NT2/D1 (cell line): ENCODE measurements at regions not wholly inside any gene's neighbourhood (a gene's known extent, or its start where the extent isn't known, plus 50 kb on each side); places are given as distances from the start of the nearest gene placed in this dataset.

Experiments
- DNase-seq: peaks from one replicate; pipeline ENCODE4 v3.0.0-alpha.2; 2011; ENCODE audit warnings: low read depth, low spot score
- H3K27me3 ChIP-seq: 2 replicates; pipeline ENCODE4 v1.6.0; 2011; ENCODE audit warnings: mild to moderate bottlenecking; ENCODE audit not compliant: insufficient read length, insufficient read depth
- H3K36me3 ChIP-seq: 2 replicates; pipeline ENCODE4 v1.6.1; 2011; ENCODE audit warnings: mild to moderate bottlenecking, low read length, mixed read lengths; ENCODE audit not compliant: insufficient read depth, insufficient read length
- H3K4me1 ChIP-seq: 2 replicates; pipeline ENCODE4 v1.5.1; 2011; ENCODE audit not compliant: insufficient read depth, insufficient read length
- H3K4me3 ChIP-seq: 2 replicates; pipeline ENCODE4 v1.5.1; 2011; ENCODE audit warnings: low read depth; ENCODE audit not compliant: insufficient read length
- H3K9ac ChIP-seq: 2 replicates; pipeline ENCODE4 v1.6.0; 2011; ENCODE audit warnings: low read depth; ENCODE audit not compliant: insufficient read length
- H3K9me3 ChIP-seq: 2 replicates; pipeline ENCODE4 v1.5.1; 2011; ENCODE audit warnings: mild to moderate bottlenecking, low read length; ENCODE audit not compliant: insufficient read depth
- SUZ12 ChIP-seq: IDR thresholded peaks from 2 replicates; pipeline ENCODE4 v1.6.1; 2011; ENCODE audit not compliant: insufficient read length, insufficient read depth; ENCODE audit errors: extremely low read depth
- YY1 ChIP-seq: IDR thresholded peaks from 2 replicates; pipeline ENCODE4 v1.6.1; 2011; ENCODE audit not compliant: insufficient read length, insufficient read depth
- ZNF274 ChIP-seq: IDR thresholded peaks from 2 replicates; pipeline ENCODE4 v1.6.1; 2011; ENCODE audit warnings: mild to moderate bottlenecking, low read depth, low read length

DNA sequence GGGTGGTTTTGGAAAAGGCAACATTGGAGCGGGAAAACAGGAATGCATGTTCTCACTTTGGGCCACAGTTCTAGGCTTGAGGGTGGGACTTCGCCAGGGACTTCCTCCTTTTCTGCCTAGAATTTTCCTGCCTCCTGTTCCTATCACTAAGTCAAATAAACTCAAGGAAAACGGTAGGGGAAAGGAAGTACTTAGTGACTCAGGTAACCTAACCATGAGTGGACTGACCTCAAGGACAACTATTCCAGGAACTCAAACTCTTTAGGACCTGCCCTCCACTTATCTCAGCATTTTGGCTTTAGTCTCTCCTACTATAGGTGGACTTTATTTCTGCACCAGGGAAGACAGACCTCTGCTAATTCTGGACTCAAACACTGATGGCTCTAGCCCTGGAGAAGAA lies 281.7 kb downstream of the ZNF674 start:
- Histone ChIP-seq H3K36me3 (no peaks in the 10 kb centered on the region), H3K27me3 (no peaks in the 10 kb centered on the region), H3K9me3 (peaks cover 9% of the 10 kb centered on the region; the same call in 1 of the 2 replicates), H3K4me1 (peaks cover 4% of the 10 kb centered on the region), H3K9ac (no peak overlapping the region), H3K4me3 (no peak overlapping the region)
- TF ChIP-seq YY1 (no peak), ZNF274 (no peak), SUZ12 (no peak)
- no peak for DNase-seq

- H3K9ac ChIP-seq = no peak overlapping the region
- TF ChIP-seq YY1 (no peak), ZNF274 (no peak), SUZ12 (no peak)
- no peaks in the 10 kb centered on the region for H3K36me3 ChIP-seq
- no peak for DNase-seq
- H3K4me1 ChIP-seq = peaks cover 4% of the 10 kb centered on the region
- H3K27me3 ChIP-seq = no peaks in the 10 kb centered on the region
- no peak overlapping the region for H3K4me3 ChIP-seq
- H3K9me3 ChIP-seq = peaks cover 9% of the 10 kb centered on the region; the same call in 1 of the 2 replicates
Measured at GRCh38 chrX:46262304-46262703, 282.9 kb downstream of the ZNF674 start.

- H3K27me3 ChIP-seq = no peaks in the 10 kb centered on the region
- peak; percentile 27 for DNase-seq
- no peak overlapping the region for H3K9ac ChIP-seq
Measured at GRCh38 chrX:46260499-46260898, 284.7 kb downstream of the ZNF674 start.

GRCh38 chrX:46258356-46258755 lies 286.9 kb downstream of the ZNF674 start:
- Histone ChIP-seq H3K27me3 (no peaks in the 10 kb centered on the region), H3K36me3 (no peaks in the 10 kb centered on the region), H3K4me3 (no peak overlapping the region), H3K9me3 (peaks cover 9% of the 10 kb centered on the region; the same call in 1 of the 2 replicates), H3K4me1 (peaks cover 4% of the 10 kb centered on the region), H3K9ac (no peak overlapping the region)
- TF ChIP-seq SUZ12 = no peak
- no peak for TF ChIP-seq ZNF274
- DNase-seq = no peak

More at GRCh38 chrX:46260499-46260898, 284.7 kb downstream of the ZNF674 start:
- Histone ChIP-seq H3K4me3 (no peak overlapping the region), H3K4me1 (peaks cover 4% of the 10 kb centered on the region), H3K9me3 (peaks cover 9% of the 10 kb centered on the region; the same call in 1 of the 2 replicates), H3K36me3 (no peaks in the 10 kb centered on the region)
- no peak for TF ChIP-seq ZNF274
- no peak for TF ChIP-seq SUZ12
- no peak for TF ChIP-seq YY1

DNA sequence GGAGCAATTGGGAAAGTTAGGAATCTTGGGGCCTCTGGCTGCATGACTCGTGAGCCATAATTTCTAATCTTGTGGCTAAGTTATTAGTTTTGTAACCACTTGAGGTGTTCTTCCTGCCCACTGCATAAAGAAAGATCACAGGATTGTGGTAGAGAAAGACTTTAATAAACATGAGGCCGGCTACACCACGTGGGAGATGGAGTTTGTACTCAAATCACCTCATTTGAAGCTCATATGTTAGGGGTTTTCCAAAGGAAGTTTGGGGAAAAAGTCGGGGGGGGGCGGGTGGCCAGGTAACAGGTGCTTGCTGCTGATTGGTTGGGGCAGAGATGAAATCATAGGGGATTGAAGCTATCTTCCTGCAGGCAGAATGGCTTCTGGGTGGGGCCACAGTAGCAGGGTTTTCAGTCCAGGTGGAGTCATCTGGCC lies 287.8 kb downstream of the ZNF674 start:
- no peak overlapping the region for H3K9ac ChIP-seq
- TF ChIP-seq SUZ12 (no peak), ZNF274 (no peak), YY1 (no peak)
- H3K36me3 ChIP-seq = no peaks in the 10 kb centered on the region
- peaks cover 9% of the 10 kb centered on the region; the same call in 1 of the 2 replicates for H3K9me3 ChIP-seq
- peaks cover 4% of the 10 kb centered on the region for H3K4me1 ChIP-seq
- DNase-seq = no peak
- H3K4me3 ChIP-seq = no peak overlapping the region
- no peaks in the 10 kb centered on the region for H3K27me3 ChIP-seq

- peaks cover 4% of the 10 kb centered on the region for H3K4me1 ChIP-seq
- H3K9ac ChIP-seq = no peak overlapping the region
Measured at GRCh38 chrX:46256875-46257274, 288.3 kb downstream of the ZNF674 start.

DNA sequence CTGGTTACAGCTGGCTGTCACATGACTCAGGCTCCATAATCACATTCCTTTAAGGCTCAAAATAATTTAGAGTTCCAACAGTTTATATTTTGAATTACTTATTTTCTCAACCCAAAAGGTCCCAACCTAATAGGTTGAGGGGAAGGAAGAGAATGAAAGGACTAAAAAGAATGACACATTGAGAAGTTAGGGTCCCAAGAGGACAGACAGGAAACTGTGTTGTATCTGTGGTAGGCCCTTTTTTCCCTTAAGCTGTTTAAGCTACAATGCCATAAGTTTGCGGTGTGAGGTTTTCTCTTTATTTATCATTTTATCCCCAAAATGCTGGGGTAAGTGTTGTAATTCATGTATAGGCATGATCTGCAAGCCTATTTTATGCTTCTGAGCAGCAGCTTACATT lies 290.2 kb downstream of the ZNF674 start:
- no peak for DNase-seq
- no peak for TF ChIP-seq ZNF274
- no peak for TF ChIP-seq SUZ12
- no peak for TF ChIP-seq YY1
- H3K4me3 ChIP-seq = no peak overlapping the region
- H3K9ac ChIP-seq = no peak overlapping the region
- H3K9me3 ChIP-seq = peaks cover 9% of the 10 kb centered on the region; the same call in 1 of the 2 replicates
- H3K4me1 ChIP-seq = no peaks in the 10 kb centered on the region
- H3K27me3 ChIP-seq = no peaks in the 10 kb centered on the region
- H3K36me3 ChIP-seq = no peaks in the 10 kb centered on the region

More at GRCh38 chrX:46256875-46257274, 288.3 kb downstream of the ZNF674 start:
- H3K36me3 ChIP-seq = no peaks in the 10 kb centered on the region
- no peaks in the 10 kb centered on the region for H3K27me3 ChIP-seq
- no peak for DNase-seq
- H3K9me3 ChIP-seq = peaks cover 9% of the 10 kb centered on the region; the same call in 1 of the 2 replicates
- no peak overlapping the region for H3K4me3 ChIP-seq
- no peak for TF ChIP-seq YY1
- TF ChIP-seq ZNF274 = no peak
- no peak for TF ChIP-seq SUZ12

DNA sequence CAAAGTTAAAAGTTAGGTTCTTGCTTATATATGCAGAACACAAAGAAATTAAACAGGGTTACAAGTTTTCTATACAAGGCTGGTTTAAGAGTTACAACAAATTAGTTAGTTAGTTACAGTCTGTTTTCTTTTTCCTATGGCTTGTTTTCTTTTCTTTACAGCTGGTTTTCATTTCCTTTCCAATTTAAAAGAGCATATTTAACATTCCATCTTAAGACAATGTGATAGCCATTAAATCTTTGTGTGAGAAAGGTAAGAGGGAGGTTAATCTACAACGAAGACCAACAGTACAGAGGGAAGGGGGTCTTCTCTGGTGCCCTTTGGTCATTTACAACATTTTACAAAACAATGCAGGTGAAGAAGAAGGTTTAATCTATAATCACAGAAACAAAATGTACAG lies 290.6 kb downstream of the ZNF674 start:
- no peak for DNase-seq
- Histone ChIP-seq H3K4me3 (no peak overlapping the region), H3K9me3 (peaks cover 9% of the 10 kb centered on the region; the same call in 1 of the 2 replicates), H3K36me3 (no peaks in the 10 kb centered on the region), H3K4me1 (no peaks in the 10 kb centered on the region), H3K9ac (no peak overlapping the region), H3K27me3 (no peaks in the 10 kb centered on the region)
- TF ChIP-seq ZNF274 (no peak), YY1 (no peak), SUZ12 (no peak)
